Testis (tissue), 2 donors: ENCODE measurements at regions not wholly inside any gene's neighbourhood (a gene's known extent, or its start where the extent isn't known, plus 50 kb on each side); places are given as distances from the start of the nearest gene placed in this dataset.

ENCODE experiments used
- POLR2A ChIP-seq: fragments of 450-650 bp; IDR thresholded peaks from one replicate; pipeline ENCODE4 v1.6.1; 2017; ENCODE audit warnings: antibody characterized with exemption, mild to moderate bottlenecking, moderate library complexity
- TF ChIP-seq, protein P1 (sequence below), 3 experiments: fragments of 450-650 bp in 2 of 3; fragments of 200-600 bp in 1 of 3; sonication (generic) in 1 of 3; IDR thresholded peaks; one replicate each; pipeline ENCODE4 v1.5.1; 2016 to 2019; ENCODE audit warnings: antibody characterized with exemption in 3 of 3, mild to moderate bottlenecking in 2 of 3, moderate library complexity in 1 of 3

DNA sequence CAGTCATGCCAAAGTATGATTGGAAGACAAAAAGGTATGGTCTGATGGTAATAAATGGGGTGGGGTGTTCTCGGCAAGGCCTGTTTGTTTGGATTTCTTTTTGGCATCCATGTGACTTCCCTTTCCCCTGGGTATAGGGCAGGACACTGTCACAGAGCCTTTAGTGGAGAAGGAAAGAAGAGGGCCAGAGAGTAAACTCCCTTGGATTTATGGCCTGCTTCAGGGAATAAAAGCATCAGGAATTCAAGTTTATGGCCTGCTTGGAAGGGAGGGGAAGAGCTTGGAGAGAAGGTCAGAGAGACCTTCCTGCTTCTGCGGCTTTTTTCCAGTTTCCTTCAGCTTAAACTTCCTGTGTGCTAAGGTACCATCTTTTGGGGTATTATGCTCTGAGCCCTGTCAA lies 179.4 kb upstream of the ADAMTS9 start:
- TF ChIP-seq, protein P1, sequence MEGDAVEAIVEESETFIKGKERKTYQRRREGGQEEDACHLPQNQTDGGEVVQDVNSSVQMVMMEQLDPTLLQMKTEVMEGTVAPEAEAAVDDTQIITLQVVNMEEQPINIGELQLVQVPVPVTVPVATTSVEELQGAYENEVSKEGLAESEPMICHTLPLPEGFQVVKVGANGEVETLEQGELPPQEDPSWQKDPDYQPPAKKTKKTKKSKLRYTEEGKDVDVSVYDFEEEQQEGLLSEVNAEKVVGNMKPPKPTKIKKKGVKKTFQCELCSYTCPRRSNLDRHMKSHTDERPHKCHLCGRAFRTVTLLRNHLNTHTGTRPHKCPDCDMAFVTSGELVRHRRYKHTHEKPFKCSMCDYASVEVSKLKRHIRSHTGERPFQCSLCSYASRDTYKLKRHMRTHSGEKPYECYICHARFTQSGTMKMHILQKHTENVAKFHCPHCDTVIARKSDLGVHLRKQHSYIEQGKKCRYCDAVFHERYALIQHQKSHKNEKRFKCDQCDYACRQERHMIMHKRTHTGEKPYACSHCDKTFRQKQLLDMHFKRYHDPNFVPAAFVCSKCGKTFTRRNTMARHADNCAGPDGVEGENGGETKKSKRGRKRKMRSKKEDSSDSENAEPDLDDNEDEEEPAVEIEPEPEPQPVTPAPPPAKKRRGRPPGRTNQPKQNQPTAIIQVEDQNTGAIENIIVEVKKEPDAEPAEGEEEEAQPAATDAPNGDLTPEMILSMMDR (IDR thresholded peaks at IDR 0.05), result no peak
- no peak for TF ChIP-seq POLR2A
